Gastrocnemius medialis (tissue), 4 donors: ENCODE measurements at regions not wholly inside any gene's neighbourhood (a gene's known extent, or its start where the extent isn't known, plus 50 kb on each side); places are given as distances from the start of the nearest gene placed in this dataset.
"Not testable (repeated sequence)": the region's sequence is repeated elsewhere in the genome, so short reads cannot be mapped to it uniquely, and the experiment has no call there.

Source experiments
- POLR2A ChIP-seq, 2 donors: fragments of 450-650 bp; IDR thresholded peaks; one replicate each; pipeline ENCODE4 v1.6.1; 2017; ENCODE audit warnings: antibody characterized with exemption in 2 of 2, mild to moderate bottlenecking in 2 of 2, moderate library complexity in 2 of 2
- TF ChIP-seq, protein P1 (sequence below), 5 experiments: fragments of 450-650 bp in 3 of 5; fragments of 200-600 bp in 2 of 5; sonication (generic) in 2 of 5; IDR thresholded peaks in 4 of 5; conservative IDR thresholded peaks in 1 of 5; 1 replicate in 4 of 5; 2 replicates in 1 of 5; pipeline ENCODE4 v1.5.1; 2016 to 2019; ENCODE audit warnings: antibody characterized with exemption in 5 of 5, mild to moderate bottlenecking in 3 of 5, moderate library complexity in 3 of 5

DNA sequence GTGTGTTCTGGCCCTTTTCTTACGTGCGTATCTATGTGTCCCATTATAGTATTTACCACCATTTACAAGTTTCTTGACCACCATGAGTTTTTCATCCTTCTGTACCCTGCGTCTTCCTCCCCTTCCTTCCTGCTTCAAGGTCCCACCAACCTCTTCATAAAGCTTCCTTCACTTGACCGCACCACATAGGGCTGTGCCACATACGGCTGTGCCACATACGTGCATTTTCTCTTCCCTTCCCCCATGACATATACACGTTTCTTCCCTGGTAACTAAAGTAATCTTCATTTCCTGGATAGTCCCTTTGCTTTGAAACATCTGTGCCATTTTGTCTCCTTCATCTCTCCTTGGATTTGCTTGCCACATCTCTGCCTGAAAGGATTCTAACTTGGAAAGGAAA lies 128.6 kb upstream of the METTL14 start:
- TF ChIP-seq POLR2A (IDR thresholded peaks at IDR 0.05), result not testable (repeated sequence)
- TF ChIP-seq, protein P1, sequence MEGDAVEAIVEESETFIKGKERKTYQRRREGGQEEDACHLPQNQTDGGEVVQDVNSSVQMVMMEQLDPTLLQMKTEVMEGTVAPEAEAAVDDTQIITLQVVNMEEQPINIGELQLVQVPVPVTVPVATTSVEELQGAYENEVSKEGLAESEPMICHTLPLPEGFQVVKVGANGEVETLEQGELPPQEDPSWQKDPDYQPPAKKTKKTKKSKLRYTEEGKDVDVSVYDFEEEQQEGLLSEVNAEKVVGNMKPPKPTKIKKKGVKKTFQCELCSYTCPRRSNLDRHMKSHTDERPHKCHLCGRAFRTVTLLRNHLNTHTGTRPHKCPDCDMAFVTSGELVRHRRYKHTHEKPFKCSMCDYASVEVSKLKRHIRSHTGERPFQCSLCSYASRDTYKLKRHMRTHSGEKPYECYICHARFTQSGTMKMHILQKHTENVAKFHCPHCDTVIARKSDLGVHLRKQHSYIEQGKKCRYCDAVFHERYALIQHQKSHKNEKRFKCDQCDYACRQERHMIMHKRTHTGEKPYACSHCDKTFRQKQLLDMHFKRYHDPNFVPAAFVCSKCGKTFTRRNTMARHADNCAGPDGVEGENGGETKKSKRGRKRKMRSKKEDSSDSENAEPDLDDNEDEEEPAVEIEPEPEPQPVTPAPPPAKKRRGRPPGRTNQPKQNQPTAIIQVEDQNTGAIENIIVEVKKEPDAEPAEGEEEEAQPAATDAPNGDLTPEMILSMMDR (IDR thresholded peaks at IDR 0.05 in 4 of 5, conservative IDR thresholded peaks at IDR 0.05 in 1 of 5), result not testable (repeated sequence)
